ENCODE measurements at regions not wholly inside any gene's neighbourhood (a gene's known extent, or its start where the extent isn't known, plus 50 kb on each side); places are given as distances from the start of the nearest gene placed in this dataset.

DNA sequence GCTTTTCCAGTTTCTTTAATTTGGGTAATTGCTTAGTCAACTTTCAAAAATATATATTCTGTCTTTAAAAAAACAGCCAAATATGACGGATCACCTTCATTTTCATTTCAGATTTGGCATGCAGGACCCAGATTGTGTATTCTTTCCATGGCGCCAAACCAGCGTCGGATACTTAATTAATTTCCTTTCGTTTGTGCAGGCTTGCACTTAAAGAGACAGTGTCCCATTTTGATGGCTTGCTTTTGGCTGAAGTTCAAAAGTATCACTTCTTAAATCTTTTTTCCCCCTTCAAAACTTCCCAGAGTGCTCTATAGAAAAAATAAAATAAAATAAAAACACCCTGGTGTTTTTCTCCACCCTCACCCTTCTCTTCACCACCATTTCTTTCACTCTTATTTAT, 394.5 kb upstream of the SOX9 start:
- TF ChIP-seq POLR2AphosphoS5 (IDR thresholded peaks at IDR 0.05), result no peak
- TF ChIP-seq, protein P1, sequence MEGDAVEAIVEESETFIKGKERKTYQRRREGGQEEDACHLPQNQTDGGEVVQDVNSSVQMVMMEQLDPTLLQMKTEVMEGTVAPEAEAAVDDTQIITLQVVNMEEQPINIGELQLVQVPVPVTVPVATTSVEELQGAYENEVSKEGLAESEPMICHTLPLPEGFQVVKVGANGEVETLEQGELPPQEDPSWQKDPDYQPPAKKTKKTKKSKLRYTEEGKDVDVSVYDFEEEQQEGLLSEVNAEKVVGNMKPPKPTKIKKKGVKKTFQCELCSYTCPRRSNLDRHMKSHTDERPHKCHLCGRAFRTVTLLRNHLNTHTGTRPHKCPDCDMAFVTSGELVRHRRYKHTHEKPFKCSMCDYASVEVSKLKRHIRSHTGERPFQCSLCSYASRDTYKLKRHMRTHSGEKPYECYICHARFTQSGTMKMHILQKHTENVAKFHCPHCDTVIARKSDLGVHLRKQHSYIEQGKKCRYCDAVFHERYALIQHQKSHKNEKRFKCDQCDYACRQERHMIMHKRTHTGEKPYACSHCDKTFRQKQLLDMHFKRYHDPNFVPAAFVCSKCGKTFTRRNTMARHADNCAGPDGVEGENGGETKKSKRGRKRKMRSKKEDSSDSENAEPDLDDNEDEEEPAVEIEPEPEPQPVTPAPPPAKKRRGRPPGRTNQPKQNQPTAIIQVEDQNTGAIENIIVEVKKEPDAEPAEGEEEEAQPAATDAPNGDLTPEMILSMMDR (IDR thresholded peaks at IDR 0.05), result no peak
- no peak for TF ChIP-seq POLR2A (IDR thresholded peaks at IDR 0.05)
